Transverse colon (tissue), 4 donors: ENCODE measurements at regions not wholly inside any gene's neighbourhood (a gene's known extent, or its start where the extent isn't known, plus 50 kb on each side); places are given as distances from the start of the nearest gene placed in this dataset.

Experiments used
- EP300 ChIP-seq: sonication (generic); formaldehyde crosslinking; IDR thresholded peaks from one replicate; pipeline ENCODE4 v1.6.1; 2017; ENCODE audit warnings: antibody characterized with exemption, low read depth
- POLR2A ChIP-seq: fragments of 450-650 bp; IDR thresholded peaks from one replicate; pipeline ENCODE4 v1.6.1; 2016; ENCODE audit warnings: antibody characterized with exemption, mild to moderate bottlenecking, moderate library complexity
- POLR2AphosphoS5 ChIP-seq, 3 donors: sonication (generic); formaldehyde crosslinking; IDR thresholded peaks; one replicate each; pipeline ENCODE4 v1.6.1; 2016; ENCODE audit warnings: antibody characterized with exemption in 3 of 3
- TF ChIP-seq, protein P1 (sequence below), 5 experiments: fragments of 200-600 bp in 3 of 5; fragments of 450-650 bp in 2 of 5; sonication (generic) in 3 of 5; IDR thresholded peaks; 1 replicate in 2 of 5; 2 replicates in 3 of 5; pipeline ENCODE4 v1.5.1; 2016 to 2017; ENCODE audit warnings: antibody characterized with exemption in 5 of 5, inconsistent platforms in 3 of 5, mild to moderate bottlenecking in 2 of 5, moderate library complexity in 1 of 5

DNA sequence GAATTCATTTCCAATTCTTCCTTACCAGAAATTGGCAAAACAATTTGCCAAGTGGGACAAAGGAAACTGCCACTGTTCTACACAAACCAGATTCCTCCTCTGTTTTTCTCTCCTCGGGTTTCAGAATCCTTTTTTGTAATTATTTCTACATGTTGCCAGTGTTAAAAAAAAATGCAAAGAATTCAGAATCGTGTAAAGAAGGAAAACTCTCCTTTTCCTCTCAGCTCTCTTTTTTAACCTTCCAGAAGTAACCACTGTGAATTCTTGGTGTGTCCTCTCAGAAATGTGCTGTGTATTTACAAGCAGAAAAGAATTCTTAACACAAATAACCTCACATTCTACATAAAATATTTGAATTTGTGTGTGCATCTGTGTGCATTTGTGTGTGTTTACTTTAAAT, 224.6 kb downstream of the DRD1 start:
- TF ChIP-seq, protein P1, sequence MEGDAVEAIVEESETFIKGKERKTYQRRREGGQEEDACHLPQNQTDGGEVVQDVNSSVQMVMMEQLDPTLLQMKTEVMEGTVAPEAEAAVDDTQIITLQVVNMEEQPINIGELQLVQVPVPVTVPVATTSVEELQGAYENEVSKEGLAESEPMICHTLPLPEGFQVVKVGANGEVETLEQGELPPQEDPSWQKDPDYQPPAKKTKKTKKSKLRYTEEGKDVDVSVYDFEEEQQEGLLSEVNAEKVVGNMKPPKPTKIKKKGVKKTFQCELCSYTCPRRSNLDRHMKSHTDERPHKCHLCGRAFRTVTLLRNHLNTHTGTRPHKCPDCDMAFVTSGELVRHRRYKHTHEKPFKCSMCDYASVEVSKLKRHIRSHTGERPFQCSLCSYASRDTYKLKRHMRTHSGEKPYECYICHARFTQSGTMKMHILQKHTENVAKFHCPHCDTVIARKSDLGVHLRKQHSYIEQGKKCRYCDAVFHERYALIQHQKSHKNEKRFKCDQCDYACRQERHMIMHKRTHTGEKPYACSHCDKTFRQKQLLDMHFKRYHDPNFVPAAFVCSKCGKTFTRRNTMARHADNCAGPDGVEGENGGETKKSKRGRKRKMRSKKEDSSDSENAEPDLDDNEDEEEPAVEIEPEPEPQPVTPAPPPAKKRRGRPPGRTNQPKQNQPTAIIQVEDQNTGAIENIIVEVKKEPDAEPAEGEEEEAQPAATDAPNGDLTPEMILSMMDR (IDR thresholded peaks at IDR 0.05): no peak
- TF ChIP-seq POLR2A (no peak), EP300 (no peak), POLR2AphosphoS5 (IDR thresholded peaks at IDR 0.05) (no peak)
